ENCODE measurements at regions not wholly inside any gene's neighbourhood (a gene's known extent, or its start where the extent isn't known, plus 50 kb on each side); places are given as distances from the start of the nearest gene placed in this dataset.

- H3K9me3 ChIP-seq (ENCODE audit: severe bottlenecking), result no peaks in the 10 kb centered on the region
- H3K27me3 ChIP-seq (ENCODE audit: insufficient read depth, poor library complexity, severe bottlenecking), result no peaks in the 10 kb centered on the region
- ATAC-seq (ENCODE audit: low read depth), result no peak
Observed at GRCh38 chr10:4020631-4021030, 235.6 kb upstream of the KLF6 start.

GRCh38 chr10:4018054-4018511, 233.1 kb upstream of the KLF6 start:
- no peak overlapping the region for H3K4me3 ChIP-seq (ENCODE audit: severe bottlenecking)
- no peak for TF ChIP-seq CTCF (IDR thresholded peaks at IDR 0.05; ENCODE audit: poor library complexity, severe bottlenecking)
- no peak overlapping the region for H3K27ac ChIP-seq (ENCODE audit: poor library complexity, severe bottlenecking)
- ATAC-seq (ENCODE audit: low read depth), result no peak
- H3K4me1 ChIP-seq (ENCODE audit: insufficient read depth, poor library complexity, severe bottlenecking), result no peaks in the 10 kb centered on the region
- no peaks in the 10 kb centered on the region for H3K27me3 ChIP-seq (ENCODE audit: insufficient read depth, poor library complexity, severe bottlenecking)
- H3K9me3 ChIP-seq (ENCODE audit: severe bottlenecking), result no peaks in the 10 kb centered on the region
- DNase-seq (ENCODE audit: low spot score), result no peak
- no peaks in the 10 kb centered on the region for H3K36me3 ChIP-seq (ENCODE audit: low read depth)

More at GRCh38 chr10:4020631-4021030, 235.6 kb upstream of the KLF6 start:
- Histone ChIP-seq H3K4me3 (ENCODE audit: severe bottlenecking) (no peak overlapping the region), H3K27ac (ENCODE audit: poor library complexity, severe bottlenecking) (no peak overlapping the region), H3K4me1 (ENCODE audit: insufficient read depth, poor library complexity, severe bottlenecking) (no peaks in the 10 kb centered on the region), H3K36me3 (ENCODE audit: low read depth) (no peaks in the 10 kb centered on the region)
- no peak for TF ChIP-seq CTCF (IDR thresholded peaks at IDR 0.05; ENCODE audit: poor library complexity, severe bottlenecking)
- DNase-seq (ENCODE audit: low spot score), result no peak

- TF ChIP-seq CTCF (IDR thresholded peaks at IDR 0.05; ENCODE audit: poor library complexity, severe bottlenecking), result no peak
- no peak overlapping the region for H3K27ac ChIP-seq (ENCODE audit: poor library complexity, severe bottlenecking)
- no peak for ATAC-seq (ENCODE audit: low read depth)
- no peaks in the 10 kb centered on the region for H3K9me3 ChIP-seq (ENCODE audit: severe bottlenecking)
- H3K4me1 ChIP-seq (ENCODE audit: insufficient read depth, poor library complexity, severe bottlenecking), result no peaks in the 10 kb centered on the region
- no peak for DNase-seq (ENCODE audit: low spot score)
- no peak overlapping the region for H3K4me3 ChIP-seq (ENCODE audit: severe bottlenecking)
- H3K36me3 ChIP-seq (ENCODE audit: low read depth), result no peaks in the 10 kb centered on the region
- H3K27me3 ChIP-seq (ENCODE audit: insufficient read depth, poor library complexity, severe bottlenecking), result no peaks in the 10 kb centered on the region
Observed at GRCh38 chr10:4017336-4017735, 232.3 kb upstream of the KLF6 start.

GRCh38 chr10:4016214-4016740, 231.3 kb upstream of the KLF6 start:
- no peak for TF ChIP-seq CTCF (IDR thresholded peaks at IDR 0.05; ENCODE audit: poor library complexity, severe bottlenecking)
- ATAC-seq (ENCODE audit: low read depth), result no peak
- Histone ChIP-seq H3K27me3 (ENCODE audit: insufficient read depth, poor library complexity, severe bottlenecking) (no peaks in the 10 kb centered on the region), H3K4me1 (ENCODE audit: insufficient read depth, poor library complexity, severe bottlenecking) (no peaks in the 10 kb centered on the region), H3K4me3 (ENCODE audit: severe bottlenecking) (no peak overlapping the region), H3K36me3 (ENCODE audit: low read depth) (no peaks in the 10 kb centered on the region), H3K27ac (ENCODE audit: poor library complexity, severe bottlenecking) (no peak overlapping the region), H3K9me3 (ENCODE audit: severe bottlenecking) (no peaks in the 10 kb centered on the region)
- no peak for DNase-seq (ENCODE audit: low spot score)

GRCh38 chr10:4013651-4014121, 228.7 kb upstream of the KLF6 start:
- Histone ChIP-seq H3K9me3 (ENCODE audit: severe bottlenecking) (no peaks in the 10 kb centered on the region), H3K4me1 (ENCODE audit: insufficient read depth, poor library complexity, severe bottlenecking) (no peaks in the 10 kb centered on the region), H3K27me3 (ENCODE audit: insufficient read depth, poor library complexity, severe bottlenecking) (no peaks in the 10 kb centered on the region), H3K36me3 (ENCODE audit: low read depth) (no peaks in the 10 kb centered on the region), H3K4me3 (ENCODE audit: severe bottlenecking) (no peak overlapping the region), H3K27ac (ENCODE audit: poor library complexity, severe bottlenecking) (no peak overlapping the region)
- DNase-seq (ENCODE audit: low spot score) (no peak), ATAC-seq (ENCODE audit: low read depth) (no peak)
- TF ChIP-seq CTCF (IDR thresholded peaks at IDR 0.05; ENCODE audit: poor library complexity, severe bottlenecking), result no peak

All from RWPE2 (cell line).